Nephron progenitor cell (in vitro differentiated cells): ENCODE measurements at regions not wholly inside any gene's neighbourhood (a gene's known extent, or its start where the extent isn't known, plus 50 kb on each side); places are given as distances from the start of the nearest gene placed in this dataset.
A peak's percentile ranks its signal among the peaks of the same experiment; 100 is the strongest.

Experiments used
- DNase-seq: peaks from one replicate; pipeline ENCODE4 v3.0.0; 2021
- H3K27ac Mint-ChIP-seq: 2 replicates; pipeline ENCODE4 v1.8.0; 2021; ENCODE audit warnings: mild to moderate bottlenecking, moderate library complexity, mixed read lengths
- H3K27me3 Mint-ChIP-seq: 2 replicates; pipeline ENCODE4 v1.8.0; 2021; ENCODE audit warnings: mild to moderate bottlenecking, low read depth, mixed read lengths; ENCODE audit not compliant: poor library complexity
- H3K36me3 Mint-ChIP-seq: 2 replicates; pipeline ENCODE4 v1.8.0; 2021; ENCODE audit warnings: low read depth, mixed read lengths
- H3K4me1 Mint-ChIP-seq: 2 replicates; pipeline ENCODE4 v1.8.0; 2021; ENCODE audit warnings: mixed read lengths
- H3K4me3 Mint-ChIP-seq: 2 replicates; pipeline ENCODE4 v1.8.0; 2021; ENCODE audit warnings: mild to moderate bottlenecking, moderate library complexity, mixed read lengths
- H3K9me3 Mint-ChIP-seq: 2 replicates; pipeline ENCODE4 v1.8.0; 2021; ENCODE audit warnings: mild to moderate bottlenecking, moderate library complexity, mixed read lengths
- CTCF ChIP-seq: fragments of 200-600 bp; sonication (generic); IDR thresholded peaks from 2 replicates; pipeline ENCODE4 v1.5.0; 2021; ENCODE audit warnings: antibody characterized with exemption

GRCh38 chr12:38384816-38385378 is 68.3 kb downstream of the ALG10B start:
- H3K9me3 Mint-ChIP-seq: peaks cover 49% of the 10 kb centered on the region
- no peak overlapping the region for H3K27ac Mint-ChIP-seq
- H3K27me3 Mint-ChIP-seq: no peaks in the 10 kb centered on the region
- no peaks in the 10 kb centered on the region for H3K4me1 Mint-ChIP-seq
- peaks cover 8% of the 10 kb centered on the region for H3K36me3 Mint-ChIP-seq
- no peak for TF ChIP-seq CTCF
- H3K4me3 Mint-ChIP-seq: no peak overlapping the region
- peak; percentile 2 for DNase-seq

GRCh38 chr12:38385486-38385885 is 68.9 kb downstream of the ALG10B start:
- Mint-ChIP-seq H3K36me3 (peaks cover 8% of the 10 kb centered on the region), H3K4me1 (no peaks in the 10 kb centered on the region), H3K27ac (peak overlapping the region; percentile 45), H3K27me3 (no peaks in the 10 kb centered on the region), H3K9me3 (peaks cover 43% of the 10 kb centered on the region), H3K4me3 (no peak overlapping the region)
- no peak for DNase-seq
- no peak for TF ChIP-seq CTCF

- TF ChIP-seq CTCF: no peak
- H3K4me3 Mint-ChIP-seq: no peak overlapping the region
- no peaks in the 10 kb centered on the region for H3K27me3 Mint-ChIP-seq
- H3K27ac Mint-ChIP-seq: no peak overlapping the region
- no peak for DNase-seq
- peaks cover 38% of the 10 kb centered on the region for H3K9me3 Mint-ChIP-seq
- H3K4me1 Mint-ChIP-seq: no peaks in the 10 kb centered on the region
- peaks cover 8% of the 10 kb centered on the region for H3K36me3 Mint-ChIP-seq
Measured at GRCh38 chr12:38386205-38386985, 69.8 kb downstream of the ALG10B start.

GRCh38 chr12:38389614-38390013 is 73.0 kb downstream of the ALG10B start:
- Mint-ChIP-seq H3K4me1 (no peaks in the 10 kb centered on the region), H3K36me3 (no peaks in the 10 kb centered on the region), H3K4me3 (no peak overlapping the region), H3K27ac (no peak overlapping the region), H3K27me3 (no peaks in the 10 kb centered on the region), H3K9me3 (peaks cover 9% of the 10 kb centered on the region)
- no peak for DNase-seq
- no peak for TF ChIP-seq CTCF

- Mint-ChIP-seq H3K4me3 (no peak overlapping the region), H3K27ac (no peak overlapping the region), H3K27me3 (no peaks in the 10 kb centered on the region), H3K4me1 (no peaks in the 10 kb centered on the region), H3K36me3 (no peaks in the 10 kb centered on the region), H3K9me3 (peaks cover 3% of the 10 kb centered on the region)
- TF ChIP-seq CTCF: no peak
- DNase-seq: no peak
Measured at GRCh38 chr12:38391007-38391406, 74.4 kb downstream of the ALG10B start.
